Hematopoietic multipotent progenitor cell treated with erythropoietin and hydrocortisone succinate and interleukin-3 and kit ligand, for 4 days (in vitro differentiated cells): ENCODE measurements at regions not wholly inside any gene's neighbourhood (a gene's known extent, or its start where the extent isn't known, plus 50 kb on each side); places are given as distances from the start of the nearest gene placed in this dataset.
"Not testable (repeated sequence)": the region's sequence is repeated elsewhere in the genome, so short reads cannot be mapped to it uniquely, and the experiment has no call there.

Experiments used
- DNase-seq: peaks from one replicate; pipeline ENCODE4 v3.0.0-alpha.2; 2015

DNA sequence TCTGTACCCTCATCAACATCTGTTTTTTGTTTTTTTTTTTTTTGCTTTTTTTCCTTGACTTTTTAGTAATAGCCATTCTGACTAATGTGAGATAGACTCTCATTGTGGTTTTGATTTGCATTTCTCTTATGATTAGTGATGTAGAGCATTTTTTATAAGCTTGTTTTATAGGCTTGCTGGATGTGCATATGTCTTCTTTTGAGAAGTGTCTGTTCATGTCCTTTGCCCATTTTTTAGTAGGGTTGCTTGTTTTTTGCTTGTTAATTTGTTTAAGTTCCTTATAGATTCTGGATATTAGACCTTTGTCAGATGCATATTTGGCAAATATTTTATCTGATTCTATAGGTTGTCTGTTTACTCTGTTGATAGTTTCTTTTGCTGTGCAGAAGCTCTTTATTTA, 53.5 kb upstream of the FAR1 start:
- not testable (repeated sequence) for DNase-seq

DNA sequence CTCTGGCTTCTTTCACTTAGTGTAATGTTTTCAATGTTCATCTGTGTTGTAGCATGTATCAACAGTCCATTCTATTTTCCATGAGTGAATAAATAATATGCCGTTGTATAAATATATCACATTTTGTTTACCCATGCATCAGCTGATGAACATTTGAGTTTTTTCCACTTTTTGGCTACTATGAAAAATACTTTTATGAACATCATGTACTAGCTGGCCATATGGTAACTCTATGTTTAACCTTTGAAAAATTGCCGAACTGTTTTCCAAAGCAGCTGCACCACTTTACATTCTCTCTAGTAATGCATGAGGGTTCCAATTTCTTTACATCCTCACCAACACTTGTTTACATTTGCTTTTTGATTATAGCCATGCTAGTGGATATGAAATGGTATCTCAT, 59.8 kb upstream of the FAR1 start:
- no peak for DNase-seq

DNA sequence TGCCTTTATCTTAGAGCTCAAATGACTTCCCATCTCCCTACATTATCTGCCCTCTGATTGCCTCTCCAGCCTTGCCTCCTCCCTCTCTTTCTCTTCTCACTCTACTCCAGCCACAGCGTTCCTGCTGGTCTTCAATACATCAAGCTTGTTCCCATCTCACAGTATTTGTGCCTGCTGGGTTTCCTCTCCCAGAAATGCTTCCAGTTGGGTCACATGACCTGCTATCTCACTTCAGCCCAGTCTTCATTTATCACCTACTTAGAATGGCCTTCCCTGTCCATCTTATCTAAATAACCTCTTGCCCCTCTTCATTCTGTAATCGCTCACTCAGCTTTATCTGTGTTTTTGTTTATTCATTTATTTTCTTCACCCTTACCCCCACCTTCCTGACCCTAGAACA, 61.8 kb upstream of the FAR1 start:
- DNase-seq = no peak

DNA sequence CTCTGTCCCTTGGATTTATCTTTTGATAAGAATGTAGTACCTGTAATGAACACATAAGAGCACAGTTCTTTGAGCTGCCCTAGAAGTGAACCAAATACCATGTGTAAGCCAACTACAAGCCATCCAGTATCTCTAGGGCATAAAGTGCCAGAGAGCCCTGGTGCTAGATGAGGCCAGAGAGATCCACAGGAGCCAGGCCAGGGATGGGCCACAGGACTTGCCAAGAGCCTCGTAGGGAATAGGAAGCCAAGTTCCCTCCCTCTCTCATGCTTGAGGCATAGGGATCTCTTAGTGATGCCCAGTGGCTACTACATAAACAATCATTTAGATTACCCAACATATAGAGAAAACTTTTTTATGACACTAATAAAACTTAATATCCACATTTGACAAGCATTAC, 64.8 kb upstream of the FAR1 start:
- no peak for DNase-seq

- no peak for DNase-seq
These were observed 65.6 kb upstream of the FAR1 start for GRCh38 chr11:13602844-13603243.

GRCh38 chr11:13596611-13597326, 71.7 kb upstream of the FAR1 start:
- no peak for DNase-seq

DNA sequence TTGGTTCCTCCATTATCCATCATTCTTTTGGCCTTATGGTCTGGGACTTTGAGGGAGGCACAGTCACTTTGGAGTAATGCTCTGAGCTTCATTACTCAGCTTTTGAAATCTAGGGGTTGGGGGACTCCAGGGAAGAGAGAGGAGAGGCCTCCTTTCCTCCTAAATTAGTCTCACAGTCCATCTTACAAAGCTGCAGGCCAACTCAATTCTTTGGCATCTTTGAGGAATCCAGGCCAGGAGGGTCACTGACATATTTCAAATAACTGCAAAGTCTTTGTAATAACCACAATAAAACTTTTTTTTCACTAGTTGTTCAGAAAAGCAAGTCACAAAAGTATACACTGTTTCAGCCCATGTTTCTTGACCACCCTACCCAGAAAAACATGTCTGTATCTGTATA, 73.3 kb upstream of the FAR1 start:
- no peak for DNase-seq

GRCh38 chr11:13594044-13594443, 74.4 kb upstream of the FAR1 start:
- no peak for DNase-seq

DNA sequence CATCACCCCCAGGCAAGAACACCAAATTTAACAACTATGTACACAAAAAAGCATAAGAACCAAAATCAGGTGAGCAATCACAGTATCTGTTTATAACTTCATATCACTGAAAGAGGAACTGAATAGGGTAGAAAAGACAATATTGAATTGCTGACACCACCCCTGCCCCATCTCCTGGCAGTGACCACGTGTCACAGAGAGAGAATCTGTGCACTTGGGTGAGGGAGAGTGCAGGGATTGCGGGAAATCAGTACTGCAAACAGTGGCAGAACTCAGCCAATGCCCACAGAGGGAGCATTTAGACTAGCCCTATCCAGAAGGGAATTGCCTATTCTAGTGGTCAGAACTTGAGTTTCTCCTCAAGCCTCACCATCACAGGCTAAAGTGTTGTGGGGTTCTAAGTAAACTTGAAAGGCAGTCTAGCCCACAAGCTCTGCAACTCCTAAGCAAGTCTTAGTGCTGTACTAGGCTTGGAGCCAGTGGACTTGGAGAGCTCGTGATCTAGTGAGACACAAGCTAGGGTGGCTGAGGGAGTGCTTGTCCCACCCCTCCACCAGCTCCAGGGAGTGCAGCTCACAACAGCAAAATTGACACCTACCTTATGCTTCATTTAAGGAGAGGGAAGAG, 82.8 kb upstream of the PTH start:
- no peak for DNase-seq

DNA sequence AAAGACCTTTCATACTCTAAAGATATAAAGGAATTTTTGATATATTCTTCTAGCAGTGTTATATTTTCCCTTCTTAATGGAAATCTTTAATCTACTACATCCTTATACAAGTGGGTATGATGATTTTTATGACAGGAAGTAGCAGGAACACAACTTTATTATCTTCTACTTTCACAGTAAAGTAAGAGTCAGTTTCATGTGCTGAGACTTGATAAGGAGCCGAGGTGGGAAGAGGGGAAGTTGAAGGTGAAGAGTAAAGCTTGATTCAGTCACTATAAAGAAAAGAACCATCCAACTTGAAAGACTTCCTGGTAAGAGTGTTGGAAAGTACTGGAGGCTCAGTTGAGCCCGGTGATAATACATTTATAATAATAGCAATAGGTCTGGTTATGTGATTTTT, 82.1 kb upstream of the PTH start:
- DNase-seq = peak; percentile 16

GRCh38 chr11:13576995-13577394, 81.2 kb upstream of the PTH start:
- DNase-seq = no peak

DNA sequence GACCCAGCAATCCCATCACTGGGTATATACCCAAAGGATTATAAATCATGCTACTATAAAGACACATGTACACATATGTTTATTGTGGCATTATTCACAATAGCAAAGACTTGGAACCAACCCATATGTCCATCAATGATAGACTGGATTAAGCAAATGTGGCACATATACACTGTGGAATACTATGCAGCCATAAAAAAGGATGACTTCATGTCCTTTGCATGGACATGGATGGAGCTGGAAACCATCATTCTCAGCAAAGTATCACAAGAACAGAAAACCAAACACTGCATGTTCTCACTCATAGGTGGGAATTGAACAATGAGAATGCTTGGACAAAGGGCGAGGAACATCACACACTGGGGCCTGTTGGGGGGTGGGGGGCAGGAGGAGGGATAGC, 79.6 kb upstream of the PTH start:
- not testable (repeated sequence) for DNase-seq

- DNase-seq = no peak
These were observed 71.8 kb upstream of the PTH start for GRCh38 chr11:13567551-13567950.

DNA sequence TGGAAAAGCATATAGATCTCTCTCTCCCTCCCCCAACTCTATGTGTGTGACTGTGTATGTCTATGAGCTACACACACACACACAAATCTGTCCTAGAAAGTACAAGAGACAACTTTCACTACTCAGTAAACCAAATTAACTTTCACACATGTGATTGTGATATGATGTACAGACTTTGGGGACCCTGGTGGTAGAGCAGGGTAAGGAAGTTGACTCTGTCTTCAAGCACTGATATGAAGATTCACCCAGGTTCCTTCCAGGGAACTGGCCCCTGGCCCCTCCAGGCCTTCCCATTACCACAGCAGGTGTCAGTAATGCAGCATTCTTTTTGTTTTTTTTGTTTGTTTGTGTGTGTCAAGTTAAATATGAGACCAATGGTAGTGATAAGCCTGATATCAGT, 66.1 kb upstream of the PTH start:
- no peak for DNase-seq

GRCh38 chr11:13560341-13560740, 64.5 kb upstream of the PTH start:
- not testable (repeated sequence) for DNase-seq

DNA sequence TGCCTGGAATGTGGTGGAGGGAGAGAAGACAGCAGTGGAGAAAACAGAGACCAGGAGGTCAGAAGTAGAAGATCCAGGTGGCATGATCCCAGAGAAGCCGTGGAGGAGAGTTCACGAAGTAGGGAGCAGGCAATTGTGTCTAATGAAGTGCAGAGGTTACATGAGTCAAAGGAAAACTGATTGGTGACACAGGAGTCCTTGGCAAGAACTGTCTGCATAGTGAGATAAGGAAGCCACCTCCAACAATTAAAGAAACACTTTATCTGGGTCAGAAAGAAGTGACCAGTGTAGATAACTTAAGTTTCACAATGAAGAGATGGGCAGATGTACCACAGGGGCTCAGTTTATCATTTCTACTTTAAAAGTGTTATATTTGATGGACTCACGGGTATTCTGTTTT, 57.0 kb upstream of the PTH start:
- DNase-seq = peak; percentile 34

GRCh38 chr11:13551834-13552233, 56.0 kb upstream of the PTH start:
- DNase-seq = no peak

GRCh38 chr11:13550761-13551160, 55.0 kb upstream of the PTH start:
- DNase-seq = no peak

DNA sequence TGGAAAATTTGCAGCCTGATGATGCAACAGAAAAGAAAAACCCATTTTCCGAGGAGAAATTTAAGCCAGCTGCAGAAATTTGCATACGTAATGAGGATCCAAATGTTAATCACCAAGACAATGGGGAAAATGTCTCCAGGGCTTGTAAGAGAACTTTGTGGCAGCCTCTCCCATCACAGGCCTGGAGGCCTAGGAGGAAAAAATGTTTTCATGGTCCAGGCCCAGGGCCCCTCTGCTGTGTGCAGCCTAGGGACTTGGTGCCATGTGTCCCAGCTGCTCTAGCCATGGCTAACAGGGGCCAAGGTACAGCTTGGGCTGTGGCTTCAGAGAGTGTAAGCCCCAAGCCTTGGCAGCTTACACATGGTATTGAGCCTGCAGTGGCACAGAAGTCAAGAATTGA, 50.3 kb upstream of the PTH start:
- DNase-seq = not testable (repeated sequence)
